HepG2 (cell line): ENCODE measurements at regions not wholly inside any gene's neighbourhood (a gene's known extent, or its start where the extent isn't known, plus 50 kb on each side); places are given as distances from the start of the nearest gene placed in this dataset.

Experiments used
- ATAC-seq: fragments of 200-7000 bp; cut with Tn5 transposase; 3 replicates; pipeline ENCODE4 v1.9.1; 2020; ENCODE audit warnings: mild to moderate bottlenecking, moderate library complexity
- BruUV-seq: library from RNA; stranded (reverse); fragments of 400-500 nt; replicated peaks from 2 replicates; lab custom pipeline; 2021; lab: Mats Ljungman, UMichigan
- CTCF ChIA-PET: fragments of 300-600 bp; formaldehyde crosslinking; extraction: SDS; loops from one replicate; lab custom pipeline; 2021; ENCODE audit warnings: low total read pairs, inconsistent platforms, low intra/inter-chr PET ratio; lab: Yijun Ruan, JAX
- POLR2A ChIA-PET: fragments of 350-600 bp; sonication (Branson Sonifier 250); formaldehyde crosslinking; loops from one replicate; lab custom pipeline; 2020; ENCODE audit warnings: antibody characterized with exemption, inconsistent platforms; lab: Yijun Ruan, JAX
- DNase-seq: peaks from one replicate; pipeline ENCODE4 v3.0.0-alpha.2; 2015; ENCODE audit warnings: low spot score
- FAIRE-seq: peaks from 3 replicates; lab custom pipeline; 2011; peaks lifted over from hg19 to GRCh38; lab: Jason Lieb, UNC
- H2AFZ ChIP-seq: one replicate; pipeline ENCODE4 v1.6.1; 2011; ENCODE audit warnings: low read length, inconsistent platforms
- H3K27ac ChIP-seq: fragments of 300-600 bp; 3 replicates; pipeline ENCODE4 v1.8.0; 2011; ENCODE audit warnings: mixed run types, mild to moderate bottlenecking, mixed read lengths, low read length, inconsistent platforms; ENCODE audit not compliant: insufficient read depth; ENCODE audit errors: extremely low read length
- H3K27me3 ChIP-seq, 2 experiments: fragments of 200-600 bp in 1 of 2; 2 replicates in 1 of 2; 3 replicates in 1 of 2; pipeline versions ENCODE4 v1.6.0 to v1.8.0; 2011; ENCODE audit warnings: low read length in 2 of 2, mild to moderate bottlenecking in 2 of 2, moderate library complexity in 2 of 2, inconsistent platforms in 1 of 2; ENCODE audit not compliant: insufficient read depth in 2 of 2, control insufficient read depth in 1 of 2
- H3K36me3 ChIP-seq, 2 experiments: fragments of 200-600 bp in 1 of 2; replicated peaks in 1 of 2; 2 replicates in 1 of 2; 3 replicates in 1 of 2; pipeline versions ENCODE4 v1.5.1 to v1.8.0; 2011; ENCODE audit warnings: low read length in 2 of 2, inconsistent platforms in 1 of 2; ENCODE audit not compliant: insufficient read depth in 2 of 2, control insufficient read depth in 1 of 2
- H3K4me1 ChIP-seq: 2 replicates; pipeline ENCODE4 v1.5.1; 2012; ENCODE audit warnings: low read length, inconsistent platforms; ENCODE audit not compliant: insufficient read depth
- H3K4me2 ChIP-seq: 2 replicates; pipeline ENCODE4 v1.6.0; 2011; ENCODE audit warnings: low read depth, low read length, inconsistent platforms
- H3K4me3 ChIP-seq, 3 experiments: fragments of 200-600 bp in 1 of 3; sonication (generic), shearing (Covaris generic) in 1 of 3; replicated peaks in 1 of 3; 2 replicates each; pipeline ENCODE4 v1.5.1; 2011 to 2016; ENCODE audit warnings: low read length in 3 of 3, inconsistent platforms in 2 of 3, low read depth in 2 of 3, mild to moderate bottlenecking in 2 of 3, control low read depth in 1 of 3, mixed read lengths in 1 of 3; ENCODE audit not compliant: insufficient read depth in 1 of 3
- H3K79me2 ChIP-seq: one replicate; pipeline ENCODE4 v1.6.1; 2011; ENCODE audit warnings: low read length, inconsistent platforms; ENCODE audit not compliant: insufficient read depth
- H3K9ac ChIP-seq: 2 replicates; pipeline ENCODE4 v1.6.0; 2011; ENCODE audit warnings: mild to moderate bottlenecking, low read depth, low read length, inconsistent platforms; ENCODE audit not compliant: insufficient read depth
- H3K9me3 ChIP-seq: 2 replicates; pipeline ENCODE4 v1.5.1; 2012; ENCODE audit warnings: mild to moderate bottlenecking, low read length
- H4K20me1 ChIP-seq: 2 replicates; pipeline ENCODE4 v1.6.0; 2011; ENCODE audit warnings: inconsistent platforms, mild to moderate bottlenecking, low read length, moderate library complexity; ENCODE audit not compliant: insufficient read depth
- NPAS2 ChIP-seq: sonication (generic); formaldehyde crosslinking; IDR thresholded peaks from 2 replicates; pipeline ENCODE4 v1.8.0; 2022; ENCODE audit warnings: mild to moderate bottlenecking, missing genetic modification reagents, borderline replicate concordance
- SMARCE1 ChIP-seq: fragments of 450-650 bp; IDR thresholded peaks from 2 replicates; pipeline ENCODE4 v1.6.1; 2017; ENCODE audit warnings: borderline replicate concordance
- TOPORS ChIP-seq: sonication (generic); formaldehyde crosslinking; IDR thresholded peaks from 2 replicates; pipeline ENCODE4 v1.8.0; 2023; ENCODE audit warnings: mild to moderate bottlenecking, missing genetic modification reagents
- ZBED4 ChIP-seq: sonication (generic); formaldehyde crosslinking; IDR thresholded peaks from 2 replicates; pipeline ENCODE4 v1.4.0; 2020; ENCODE audit warnings: missing genetic modification reagents, borderline replicate concordance
- ZNF350 ChIP-seq: sonication (generic); formaldehyde crosslinking; IDR thresholded peaks from 2 replicates; pipeline ENCODE4 v1.4.0; 2020; ENCODE audit warnings: mild to moderate bottlenecking, low read depth, missing genetic modification reagents, borderline replicate concordance
- ZNF557 ChIP-seq: sonication (generic); formaldehyde crosslinking; IDR thresholded peaks from 2 replicates; pipeline ENCODE4 v1.4.0; 2020; ENCODE audit warnings: missing genetic modification reagents
- ZNF670 ChIP-seq: sonication (generic); formaldehyde crosslinking; IDR thresholded peaks from 2 replicates; pipeline ENCODE4 v1.8.0; 2022; ENCODE audit warnings: mild to moderate bottlenecking, missing genetic modification reagents, borderline replicate concordance
- ZNF839 ChIP-seq: sonication (generic); formaldehyde crosslinking; IDR thresholded peaks from 2 replicates; pipeline ENCODE4 v1.4.0; 2020; ENCODE audit warnings: missing genetic modification reagents, mild to moderate bottlenecking, borderline replicate concordance
- ZNF850 ChIP-seq: sonication (generic); formaldehyde crosslinking; conservative IDR thresholded peaks from 2 replicates; pipeline ENCODE4 v1.9.0; 2021; ENCODE audit warnings: mild to moderate bottlenecking, missing genetic modification reagents
- WGBS: methylation state at CpG from one replicate; pipeline ENCODE4 v1.1.6; 2017; ENCODE audit warnings: low lambda C conversion rate; 5-methylcytosine and 5-hydroxymethylcytosine counted together
- in situ Hi-C: cut with HindIII; loops from 2 replicates; pipeline ENCODE4 v1.10.0; 2017; ENCODE audit warnings: low pct_unique_long_range_greater_than_20kb; ENCODE audit not compliant: extremely low pct_ligation_motif_present
- intact Hi-C: fragments of 100-400 bp; cut with micrococcal nuclease; formaldehyde crosslinking; loops from one replicate; pipeline ENCODE4 v1.10.0; 2022; ENCODE audit not compliant: unreplicated experiment
- TF ChIP-seq, protein P1 (sequence below): IDR thresholded peaks from 2 replicates; pipeline ENCODE4 v1.6.1; 2016
- TF ChIP-seq, protein P2 (sequence below): sonication (generic); formaldehyde crosslinking; IDR thresholded peaks from 2 replicates; pipeline ENCODE4 v1.5.0; 2020; ENCODE audit warnings: mild to moderate bottlenecking, missing genetic modification reagents

DNA sequence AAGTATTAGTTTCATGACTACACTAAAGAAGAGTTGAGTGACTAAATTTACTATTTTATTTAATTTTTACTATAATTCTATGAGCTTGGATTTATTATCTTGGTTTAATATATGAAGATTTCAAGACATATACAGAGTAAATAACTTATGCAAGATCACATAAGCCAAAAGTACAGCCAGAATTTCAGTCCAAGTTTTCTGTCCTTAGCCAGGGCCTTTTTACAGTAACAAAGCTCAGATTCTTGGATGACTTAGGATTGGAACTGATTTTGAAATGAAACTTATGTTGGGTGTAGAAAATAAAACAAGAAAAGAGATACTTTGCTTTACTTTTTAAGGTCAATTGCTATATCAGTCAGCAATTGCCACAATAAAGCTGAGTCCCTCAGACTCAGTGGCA lies 170.3 kb downstream of the MARCHF11 start (continued):
- TF ChIP-seq ZBED4 (no peak), SMARCE1 (no peak), ZNF670 (CRISPR knock-in tag) (no peak), ZNF557 (CRISPR knock-in tag) (no peak), ZNF850 (CRISPR knock-in tag) (no peak)
- TF ChIP-seq, protein P1, sequence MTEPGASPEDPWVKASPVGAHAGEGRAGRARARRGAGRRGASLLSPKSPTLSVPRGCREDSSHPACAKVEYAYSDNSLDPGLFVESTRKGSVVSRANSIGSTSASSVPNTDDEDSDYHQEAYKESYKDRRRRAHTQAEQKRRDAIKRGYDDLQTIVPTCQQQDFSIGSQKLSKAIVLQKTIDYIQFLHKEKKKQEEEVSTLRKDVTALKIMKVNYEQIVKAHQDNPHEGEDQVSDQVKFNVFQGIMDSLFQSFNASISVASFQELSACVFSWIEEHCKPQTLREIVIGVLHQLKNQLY (CRISPR knock-in tag), result no peak

DNA sequence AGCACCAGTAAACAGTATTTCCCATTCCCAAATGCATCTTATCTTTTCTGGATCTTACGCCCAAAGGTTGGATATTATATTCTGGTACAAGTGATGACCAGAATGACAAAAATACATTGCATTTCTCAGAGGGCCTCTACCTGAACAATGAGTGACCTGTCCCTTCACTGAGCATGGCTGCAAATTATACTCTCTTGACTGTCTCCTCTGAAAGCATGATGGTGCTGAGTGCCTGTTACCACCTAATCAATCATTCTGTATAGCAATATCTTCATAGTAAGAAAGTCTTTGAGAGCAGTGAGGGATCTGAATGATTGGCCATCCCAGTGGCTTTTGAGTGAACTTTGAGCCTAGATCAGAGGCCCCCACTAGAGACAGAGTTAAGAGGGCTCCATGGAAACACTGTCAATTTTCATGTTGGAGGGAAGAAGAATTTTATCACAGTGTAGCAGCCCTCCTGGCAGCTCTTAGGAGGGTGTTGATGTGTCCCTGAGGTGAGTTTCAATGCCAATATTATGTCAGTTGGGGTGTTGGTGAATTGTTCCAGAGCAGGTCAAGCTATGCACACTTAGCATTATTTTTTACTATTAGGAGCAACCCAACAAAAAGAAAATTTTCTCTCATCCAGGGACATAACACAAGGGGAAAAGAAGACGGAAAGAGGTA lies 171.7 kb downstream of the MARCHF11 start:
- no peak for TF ChIP-seq ZNF350 (CRISPR knock-in tag)
- no peak for TF ChIP-seq ZNF839 (CRISPR knock-in tag)
- no peak for TF ChIP-seq NPAS2 (CRISPR knock-in tag)
- TF ChIP-seq TOPORS (CRISPR knock-in tag), result no peak
- TF ChIP-seq, protein P2, sequence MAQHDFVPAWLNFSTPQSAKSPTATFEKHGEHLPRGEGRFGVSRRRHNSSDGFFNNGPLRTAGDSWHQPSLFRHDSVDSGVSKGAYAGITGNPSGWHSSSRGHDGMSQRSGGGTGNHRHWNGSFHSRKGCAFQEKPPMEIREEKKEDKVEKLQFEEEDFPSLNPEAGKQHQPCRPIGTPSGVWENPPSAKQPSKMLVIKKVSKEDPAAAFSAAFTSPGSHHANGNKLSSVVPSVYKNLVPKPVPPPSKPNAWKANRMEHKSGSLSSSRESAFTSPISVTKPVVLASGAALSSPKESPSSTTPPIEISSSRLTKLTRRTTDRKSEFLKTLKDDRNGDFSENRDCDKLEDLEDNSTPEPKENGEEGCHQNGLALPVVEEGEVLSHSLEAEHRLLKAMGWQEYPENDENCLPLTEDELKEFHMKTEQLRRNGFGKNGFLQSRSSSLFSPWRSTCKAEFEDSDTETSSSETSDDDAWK (CRISPR knock-in tag), result no peak
- Histone ChIP-seq H3K4me1 (no peaks in the 10 kb centered on the region), H3K79me2 (no peaks in the 10 kb centered on the region), H3K4me2 (no peak overlapping the region), H3K27ac (no peak overlapping the region), H2AFZ (no peak overlapping the region), H3K27me3 (no peaks in the 10 kb centered on the region), H3K9me3 (peaks cover 89% of the 10 kb centered on the region), H4K20me1 (no peaks in the 10 kb centered on the region), H3K4me3 (no peak overlapping the region), H3K36me3 (no peaks in the 10 kb centered on the region), H3K9ac (no peak overlapping the region)
- no peak for DNase-seq
- no TSS peak for BruUV-seq
- FAIRE-seq, result no peak
- ChIA-PET POLR2A (no interaction called here), CTCF (no interaction called here)
- in situ Hi-C loops, result no loop called here
- ATAC-seq, result no peak
- intact Hi-C loops, result no loop called here
- 2% methylated on average over 2 of the region's 2 CpGs for WGBS
